GM18858 (cell line): ENCODE measurements at regions not wholly inside any gene's neighbourhood (a gene's known extent, or its start where the extent isn't known, plus 50 kb on each side); places are given as distances from the start of the nearest gene placed in this dataset.
A peak's percentile ranks its signal among the peaks of the same experiment; 100 is the strongest.

Source experiments
- ATAC-seq: cut with Tn5 transposase; IDR thresholded peaks from one replicate; pipeline ENCODE4 v1.9.1; 2021; ENCODE audit not compliant: unreplicated experiment

- ATAC-seq: no peak
These were observed 539.4 kb upstream of the GJE1 start for GRCh38 chr6:141593311-141593710.

- ATAC-seq: no peak
These were observed 545.1 kb upstream of the GJE1 start for GRCh38 chr6:141587482-141588266.

DNA sequence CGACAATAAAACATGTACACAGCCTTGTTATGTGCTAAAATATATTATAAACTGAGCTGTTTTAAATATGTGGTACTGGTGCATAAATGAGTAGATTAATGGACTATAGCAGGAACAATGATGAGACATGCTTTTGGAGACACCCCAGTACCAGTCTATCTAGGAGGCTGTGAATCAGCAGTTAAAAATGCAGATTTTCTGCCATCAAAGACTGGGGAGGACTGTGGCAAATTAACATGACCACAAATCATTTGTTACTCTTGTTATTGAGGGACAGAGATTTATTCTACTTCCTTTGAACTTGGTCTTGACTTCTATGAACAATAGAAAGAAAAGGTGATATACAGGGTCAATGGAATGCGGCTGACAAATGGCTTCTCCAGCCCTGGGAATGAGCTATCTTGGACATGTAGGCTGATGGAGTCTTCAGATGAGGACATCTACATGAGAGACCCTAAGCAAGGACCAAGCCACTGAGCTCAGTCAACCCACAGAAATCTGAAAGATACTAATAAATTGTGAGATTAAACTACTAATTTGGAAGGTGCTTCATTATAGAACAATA, 551.7 kb upstream of the GJE1 start:
- no peak for ATAC-seq

DNA sequence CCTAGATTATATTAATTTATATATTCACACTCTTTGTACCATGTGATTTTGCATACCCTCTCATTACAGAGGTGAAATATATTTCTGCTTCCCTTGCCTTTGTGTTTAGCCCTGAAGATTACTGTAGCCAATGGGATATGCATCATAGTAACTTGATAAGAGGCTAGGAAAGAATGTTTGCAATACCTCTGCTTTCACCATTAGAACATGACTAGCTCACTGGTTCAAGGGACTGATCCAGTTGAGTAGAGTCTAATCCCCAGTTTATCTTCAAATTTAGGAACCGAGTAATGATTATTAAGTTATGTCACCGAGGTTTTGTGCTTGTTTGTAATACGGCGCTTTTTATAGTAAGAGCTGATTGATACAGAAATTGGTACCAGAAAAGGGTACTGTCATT, 552.6 kb upstream of the GJE1 start:
- no peak for ATAC-seq

DNA sequence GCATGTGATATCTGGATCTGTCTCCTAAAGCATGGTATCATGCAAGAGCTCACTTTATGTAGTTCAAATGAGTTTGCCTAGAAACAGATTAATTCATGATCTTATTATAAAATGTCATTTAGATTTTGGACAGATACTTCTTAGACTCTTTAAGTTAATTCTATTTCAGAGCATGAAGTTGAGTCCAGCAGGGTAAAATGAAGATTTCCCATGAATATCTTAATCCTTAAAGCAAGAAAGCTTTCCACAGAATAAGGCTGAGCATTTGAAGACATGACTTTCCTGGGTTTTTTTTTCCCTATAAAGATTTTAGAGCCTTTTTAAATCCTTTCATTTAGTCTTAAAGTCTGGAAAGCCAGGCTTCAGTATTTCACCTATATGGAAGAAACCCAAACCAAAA, 556.0 kb upstream of the GJE1 start:
- no peak for ATAC-seq

DNA sequence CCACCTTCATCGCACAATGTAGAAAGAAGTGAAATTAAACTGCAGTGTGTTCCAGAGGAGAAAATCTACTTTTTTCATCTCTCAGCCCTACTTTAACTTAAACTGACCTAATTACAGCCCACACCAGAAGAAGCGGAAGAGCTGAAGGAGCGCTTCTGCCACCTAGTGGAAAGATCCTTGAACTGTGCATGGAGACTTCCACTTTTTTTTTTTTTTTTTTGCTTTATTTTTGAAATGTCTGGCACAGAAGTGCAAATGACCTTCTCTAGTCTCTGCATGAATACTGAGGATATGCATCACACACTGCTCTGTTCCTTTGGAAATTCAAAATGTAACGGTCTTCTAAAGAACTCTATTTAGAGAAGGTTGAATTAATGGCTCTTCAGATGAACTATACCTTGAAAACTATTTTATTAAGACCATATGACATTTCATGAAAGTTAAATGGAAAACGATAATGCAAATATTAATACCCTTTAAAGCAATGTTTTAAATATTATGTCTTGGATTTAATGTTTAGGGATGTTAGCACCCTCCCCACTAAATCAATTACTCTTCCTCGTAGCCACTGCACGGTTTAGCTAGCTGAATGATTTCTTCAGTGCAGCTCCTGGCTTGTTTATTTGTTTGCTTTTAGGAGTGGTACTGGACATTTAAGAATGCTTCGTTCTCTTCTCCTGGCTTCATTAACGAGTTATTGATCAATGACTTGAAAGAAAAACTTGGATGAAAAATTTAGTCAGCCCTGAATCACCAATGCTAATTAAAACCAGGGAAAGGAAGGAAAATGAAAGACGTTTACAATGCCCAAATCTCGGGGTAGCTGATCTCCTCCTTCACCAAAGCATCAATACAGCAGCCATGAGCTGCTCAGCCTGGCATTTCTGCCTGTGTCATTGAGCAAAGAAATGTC, 569.6 kb upstream of the GJE1 start:
- ATAC-seq: peak; percentile 91

- peak; percentile 4 for ATAC-seq
These were observed 570.4 kb upstream of the GJE1 start for GRCh38 chr6:141562186-141562811.

DNA sequence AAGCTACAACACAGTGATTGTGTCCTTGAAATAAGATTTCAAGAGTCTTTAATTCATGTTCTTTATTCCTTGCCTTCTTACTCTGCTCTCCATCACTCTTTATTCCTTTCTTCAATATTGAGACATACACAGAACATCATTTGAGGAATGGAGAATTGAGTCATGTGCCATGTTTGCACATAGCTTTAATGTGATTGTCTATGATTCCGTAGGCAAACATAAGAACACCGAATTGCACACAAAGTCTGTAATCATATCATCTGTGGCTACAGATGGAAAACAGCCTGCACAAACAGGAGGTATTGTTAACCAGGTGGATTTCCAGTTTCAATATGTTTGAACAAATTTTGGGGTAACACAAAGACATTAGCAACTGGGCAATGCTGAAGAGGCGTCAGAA, 571.6 kb upstream of the GJE1 start:
- ATAC-seq: no peak

- peak; percentile 79 for ATAC-seq
These were observed 580.3 kb upstream of the GJE1 start for GRCh38 chr6:141552463-141552862.

GRCh38 chr6:141552031-141552430, 580.7 kb upstream of the GJE1 start:
- ATAC-seq: no peak

DNA sequence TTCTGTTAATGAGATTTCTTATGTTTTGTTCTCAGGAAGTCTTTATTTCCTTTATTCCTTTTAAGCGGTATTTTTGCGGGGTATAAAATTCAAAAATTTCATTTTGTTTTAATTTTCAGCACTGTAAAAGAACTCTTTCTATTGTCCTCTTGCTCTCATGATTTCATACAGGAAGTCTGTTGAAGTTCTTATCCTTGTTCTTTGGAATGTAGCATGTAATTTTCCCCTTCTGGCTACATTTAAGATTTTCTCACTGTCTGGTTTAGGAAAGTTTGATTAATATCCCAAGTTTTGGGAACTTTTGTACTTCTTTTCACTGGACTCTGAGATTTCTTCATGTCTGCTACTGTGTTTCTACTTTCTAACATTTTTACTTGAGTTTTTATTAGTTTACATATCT, 581.4 kb upstream of the GJE1 start:
- no peak for ATAC-seq

DNA sequence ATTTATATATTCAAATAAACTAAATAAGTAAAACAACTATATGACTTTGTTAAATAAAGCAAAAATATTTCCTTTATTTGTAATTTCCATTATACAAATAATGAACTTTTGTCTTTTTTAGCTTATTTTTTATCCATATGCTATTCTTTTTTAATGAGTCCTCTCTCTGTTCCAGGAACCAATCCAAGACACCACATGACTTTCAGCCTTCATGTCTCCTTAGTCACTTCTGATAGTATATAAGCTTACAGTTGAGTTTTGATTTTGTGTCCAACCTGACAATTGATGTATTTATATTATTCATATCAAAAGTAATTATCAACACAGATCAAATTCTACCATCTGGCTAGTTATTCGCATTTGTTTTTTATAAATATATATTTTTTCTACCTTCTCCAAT, 582.3 kb upstream of the GJE1 start:
- ATAC-seq: no peak

DNA sequence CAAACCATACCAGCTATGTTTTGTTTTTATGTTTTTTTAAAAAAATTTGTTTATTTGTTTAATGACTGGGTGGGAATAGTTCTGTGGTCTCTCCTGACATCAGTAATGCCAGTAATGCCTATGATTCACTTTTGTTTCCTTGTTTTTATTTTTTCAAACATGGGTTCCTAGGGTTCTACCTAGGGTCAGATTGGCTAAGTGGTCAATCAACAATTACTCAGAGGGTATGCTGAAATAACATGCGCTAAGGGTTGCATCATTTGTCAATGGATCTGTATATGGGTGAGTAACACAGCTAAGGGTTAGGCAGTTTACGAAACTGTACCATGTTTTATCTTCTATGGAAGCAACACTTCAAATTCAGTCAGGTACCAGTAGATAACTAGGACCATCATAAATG, 583.8 kb upstream of the GJE1 start:
- ATAC-seq: no peak

GRCh38 chr6:141541581-141542324, 591.0 kb upstream of the GJE1 start:
- ATAC-seq: no peak

DNA sequence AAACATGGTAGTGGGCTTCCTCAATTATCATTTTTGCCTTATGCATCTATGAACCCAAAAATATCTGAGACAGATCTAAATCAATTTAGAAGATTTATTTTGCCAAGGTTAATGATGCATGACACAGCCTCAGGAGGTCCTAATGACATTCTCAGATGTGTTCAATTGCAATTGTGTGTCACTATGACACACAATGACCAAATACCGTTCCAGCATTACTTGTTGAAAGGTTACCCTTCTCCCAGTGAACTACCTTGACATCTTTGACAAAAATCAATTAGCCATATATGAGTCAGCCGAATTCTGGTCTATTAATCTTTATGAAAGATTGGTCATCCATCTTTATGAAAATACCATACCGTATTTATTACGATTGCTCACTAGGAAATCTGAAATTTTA, 592.5 kb upstream of the GJE1 start:
- ATAC-seq: no peak

DNA sequence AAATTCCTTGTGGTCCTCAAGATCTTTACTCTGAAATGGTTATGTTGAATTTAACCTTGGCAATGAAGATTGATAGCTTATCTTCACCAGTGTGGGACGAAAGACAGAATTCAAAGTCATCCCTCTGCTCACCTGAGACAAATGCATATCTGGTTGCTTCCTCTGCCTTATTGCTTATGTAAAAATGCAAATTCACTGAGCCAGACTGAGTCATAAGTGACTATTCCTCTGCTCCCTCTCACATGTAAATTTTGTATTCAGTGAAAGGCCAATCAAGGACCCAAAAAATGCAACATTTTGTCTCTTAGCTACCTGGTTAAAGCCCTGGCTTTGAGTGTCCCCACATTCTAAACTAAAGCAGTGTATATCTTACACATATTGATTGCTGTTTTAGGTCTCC, 593.1 kb upstream of the GJE1 start:
- ATAC-seq: no peak

GRCh38 chr6:141532211-141532610, 600.5 kb upstream of the GJE1 start:
- ATAC-seq: no peak

- no peak for ATAC-seq
These were observed 601.7 kb upstream of the GJE1 start for GRCh38 chr6:141531040-141531439.

DNA sequence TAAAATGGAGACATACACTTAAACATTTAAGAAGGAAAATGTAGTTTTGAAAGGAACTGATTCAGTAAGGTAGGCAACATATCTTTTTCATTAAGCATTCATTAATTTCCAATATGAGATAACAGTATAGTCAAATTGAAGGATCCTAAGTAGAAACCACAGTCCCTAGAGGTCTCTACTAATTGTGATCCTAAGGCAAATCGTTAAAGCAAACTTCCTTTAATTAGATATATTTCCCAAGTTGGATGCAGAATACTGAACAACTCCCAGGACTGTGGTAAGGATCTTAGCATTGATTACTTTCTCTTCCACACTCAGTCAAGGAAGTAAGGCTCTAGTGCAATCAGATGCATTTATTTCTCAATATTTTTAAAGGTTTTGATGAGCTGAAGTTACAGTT, 604.1 kb upstream of the GJE1 start:
- no peak for ATAC-seq

DNA sequence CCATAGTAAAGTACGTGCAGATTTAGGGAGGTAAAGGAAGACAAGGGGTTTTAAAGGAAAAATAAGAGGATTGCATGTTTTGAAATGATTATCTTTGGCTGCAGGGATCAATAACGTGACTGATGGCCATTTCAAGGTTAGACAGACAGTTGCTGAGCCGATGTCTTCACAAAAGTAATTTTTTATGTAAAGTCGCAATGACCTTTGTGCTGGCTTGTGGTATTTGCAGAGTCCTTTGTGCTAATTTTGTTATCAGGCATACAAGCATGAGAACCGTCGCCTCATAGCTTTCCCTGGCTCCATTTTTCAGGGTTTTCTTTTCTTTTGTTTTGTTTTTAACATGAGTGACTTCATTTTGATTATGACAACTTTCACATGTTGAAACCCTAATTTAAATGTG, 605.7 kb upstream of the GJE1 start:
- no peak for ATAC-seq

GRCh38 chr6:141521440-141521839, 611.3 kb upstream of the GJE1 start:
- ATAC-seq: no peak
